SJCRH30 (cell line): ENCODE measurements at regions not wholly inside any gene's neighbourhood (a gene's known extent, or its start where the extent isn't known, plus 50 kb on each side); places are given as distances from the start of the nearest gene placed in this dataset.
"Not testable (repeated sequence)": the region's sequence is repeated elsewhere in the genome, so short reads cannot be mapped to it uniquely, and the experiment has no call there.

Experiments used
- DNase-seq, 2 experiments: peaks; one replicate each; pipeline ENCODE4 v3.0.0-alpha.2; 2015 to 2020
- H3K27ac ChIP-seq: fragments of 250-450 bp; sonication (Bioruptor Pico); 2 replicates; pipeline ENCODE4 v1.5.1; 2020; ENCODE audit warnings: mild to moderate bottlenecking, moderate library complexity
- H3K27me3 ChIP-seq: fragments of 250-450 bp; sonication (Bioruptor Pico); 2 replicates; pipeline ENCODE4 v1.5.1; 2020; ENCODE audit warnings: mild to moderate bottlenecking, moderate library complexity
- H3K36me3 ChIP-seq: fragments of 250-450 bp; sonication (Bioruptor Pico); 2 replicates; pipeline ENCODE4 v1.5.1; 2020; ENCODE audit warnings: mild to moderate bottlenecking, moderate library complexity
- H3K4me1 ChIP-seq: fragments of 250-450 bp; sonication (Bioruptor Pico); 2 replicates; pipeline ENCODE4 v1.5.1; 2020; ENCODE audit warnings: mild to moderate bottlenecking, moderate library complexity
- H3K4me3 ChIP-seq: fragments of 250-450 bp; sonication (Bioruptor Pico); 2 replicates; pipeline ENCODE4 v1.5.1; 2020; ENCODE audit warnings: mild to moderate bottlenecking, moderate library complexity
- H3K9me3 ChIP-seq: fragments of 250-450 bp; sonication (Bioruptor Pico); replicated peaks from 2 replicates; pipeline ENCODE4 v1.5.1; 2020; ENCODE audit warnings: mild to moderate bottlenecking, moderate library complexity

DNA sequence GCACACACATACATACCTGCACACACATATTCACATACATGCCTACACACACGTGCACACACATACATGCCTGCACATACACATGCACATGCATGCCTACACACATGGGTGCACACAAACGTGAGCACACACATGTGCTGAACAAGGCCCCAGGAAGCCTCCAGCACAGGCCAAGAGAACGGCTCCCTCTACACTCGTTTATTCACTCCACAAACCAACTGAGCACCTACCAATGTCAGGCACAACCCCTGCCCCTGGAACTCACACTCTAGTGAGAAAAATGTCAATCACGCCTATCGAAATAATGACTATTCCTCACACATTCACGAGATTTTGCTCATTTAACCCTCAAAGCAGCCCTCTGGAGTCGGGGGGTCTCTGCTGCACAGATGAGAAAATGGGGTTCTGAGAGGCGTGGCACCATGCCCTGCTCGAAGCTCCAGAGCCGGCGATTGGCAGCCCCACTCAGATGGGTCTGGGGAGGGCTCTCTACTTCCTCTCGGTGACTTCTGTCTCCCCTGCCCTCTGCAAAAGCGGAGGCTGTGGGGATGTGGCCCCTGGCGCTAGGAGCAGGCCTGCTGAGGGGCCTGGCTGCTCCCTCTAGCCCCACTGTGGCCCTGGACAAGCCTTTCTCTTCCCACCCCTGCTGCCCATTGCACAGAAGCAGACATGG lies 90.2 kb upstream of the RUNX3 start:
- Histone ChIP-seq H3K27me3 (no peaks in the 10 kb centered on the region), H3K4me1 (peaks cover 4% of the 10 kb centered on the region; the same call in 1 of the 2 replicates), H3K4me3 (no peak overlapping the region), H3K36me3 (no peaks in the 10 kb centered on the region), H3K9me3 (no peaks in the 10 kb centered on the region), H3K27ac (no peak overlapping the region)
- DNase-seq: no peak

DNA sequence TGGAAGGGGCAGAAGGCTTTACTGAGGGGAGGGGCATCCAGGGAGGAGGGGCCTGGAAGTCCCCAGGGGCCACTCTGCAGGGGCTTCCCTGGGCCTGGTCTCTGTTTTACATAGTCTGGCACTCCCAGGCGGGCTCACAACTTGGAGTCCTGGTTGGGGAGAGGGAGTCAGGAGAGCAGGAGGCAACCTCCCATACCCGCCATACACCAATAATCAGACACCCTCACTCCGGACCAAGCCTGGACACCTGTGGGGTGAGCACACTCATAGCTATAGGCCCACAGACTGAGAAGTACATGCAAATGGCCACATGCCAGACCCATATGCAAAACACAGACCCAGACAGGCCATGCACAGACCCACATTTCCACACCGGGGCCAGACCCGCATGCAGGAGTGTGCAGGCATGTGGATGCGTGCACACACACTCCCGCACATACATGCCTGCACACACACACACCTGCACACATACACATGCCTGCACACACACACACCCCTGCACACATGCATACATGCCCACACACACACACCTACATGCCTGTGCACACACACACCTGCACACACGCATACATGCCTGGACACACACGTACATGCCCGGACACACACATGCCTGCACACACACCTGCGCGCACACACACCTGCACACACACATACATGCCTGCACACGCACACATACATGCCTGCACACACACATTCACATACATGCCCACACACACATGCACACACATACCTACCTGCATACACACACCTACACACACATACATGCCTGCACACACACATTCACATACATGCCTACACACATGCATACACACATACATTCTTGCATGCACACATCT lies 89.5 kb upstream of the RUNX3 start:
- H3K4me1 ChIP-seq: peaks cover 4% of the 10 kb centered on the region; the same call in 1 of the 2 replicates
- H3K27ac ChIP-seq: no peak overlapping the region
- H3K9me3 ChIP-seq: no peaks in the 10 kb centered on the region
- no peaks in the 10 kb centered on the region for H3K36me3 ChIP-seq
- no peak for DNase-seq
- H3K4me3 ChIP-seq: no peak overlapping the region
- no peaks in the 10 kb centered on the region for H3K27me3 ChIP-seq

DNA sequence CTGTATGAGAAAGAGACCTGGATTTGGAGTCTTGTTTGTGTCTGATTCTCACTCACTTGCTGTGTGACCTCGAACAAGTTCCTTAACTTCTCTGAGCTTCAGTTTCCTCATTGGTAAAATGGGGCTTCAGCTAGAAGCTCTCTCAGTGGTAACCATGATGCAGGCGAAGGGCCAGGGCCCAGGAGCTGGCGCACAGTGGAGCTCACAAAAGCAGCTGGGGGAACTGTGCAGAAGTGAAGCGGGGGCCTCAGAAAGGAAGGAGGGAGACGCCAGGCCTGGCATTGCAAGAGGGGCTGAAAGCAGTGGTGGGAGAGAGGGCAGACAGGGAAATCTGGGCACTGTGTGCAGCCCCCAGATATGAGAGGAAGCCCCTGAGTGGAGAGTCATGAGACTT lies 88.9 kb upstream of the RUNX3 start:
- DNase-seq: no peak
- Histone ChIP-seq H3K9me3 (no peaks in the 10 kb centered on the region), H3K27ac (no peak overlapping the region), H3K4me1 (peaks cover 4% of the 10 kb centered on the region; the same call in 1 of the 2 replicates), H3K4me3 (no peak overlapping the region), H3K27me3 (no peaks in the 10 kb centered on the region), H3K36me3 (no peaks in the 10 kb centered on the region)

DNA sequence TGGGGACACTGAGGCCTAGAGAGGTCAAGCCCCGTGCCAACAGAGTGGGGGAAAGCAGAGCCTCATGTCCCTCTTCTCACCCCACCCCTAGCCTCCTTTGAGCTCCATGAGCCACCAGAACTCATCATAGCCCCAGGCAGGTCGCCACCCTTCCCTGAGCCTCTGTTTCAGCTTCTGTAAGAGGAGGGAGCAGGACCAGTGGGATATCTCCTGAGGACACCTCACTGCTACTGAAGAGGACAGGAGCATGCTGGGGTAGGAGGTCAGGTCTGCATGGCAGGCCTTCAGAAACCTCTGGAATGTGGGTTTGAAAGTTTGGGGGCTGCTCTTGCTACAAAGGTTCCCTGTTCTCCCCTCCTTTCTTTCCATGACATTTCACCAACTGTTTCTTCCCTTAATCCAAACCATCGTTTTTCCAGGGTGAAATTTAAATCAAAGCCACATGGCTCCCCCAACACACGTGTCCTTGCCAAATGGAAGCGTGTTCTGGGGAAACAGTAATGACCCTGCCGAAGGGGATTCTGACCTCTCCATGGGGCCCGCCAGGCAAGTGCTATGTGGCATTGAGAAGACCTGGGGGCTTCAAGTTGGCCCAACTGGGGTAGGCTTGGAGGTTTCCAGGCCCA lies 88.1 kb upstream of the RUNX3 start:
- Histone ChIP-seq H3K9me3 (no peaks in the 10 kb centered on the region), H3K27ac (no peak overlapping the region), H3K4me3 (no peak overlapping the region), H3K36me3 (no peaks in the 10 kb centered on the region), H3K27me3 (no peaks in the 10 kb centered on the region), H3K4me1 (peaks cover 4% of the 10 kb centered on the region; the same call in 1 of the 2 replicates)
- DNase-seq: no peak

DNA sequence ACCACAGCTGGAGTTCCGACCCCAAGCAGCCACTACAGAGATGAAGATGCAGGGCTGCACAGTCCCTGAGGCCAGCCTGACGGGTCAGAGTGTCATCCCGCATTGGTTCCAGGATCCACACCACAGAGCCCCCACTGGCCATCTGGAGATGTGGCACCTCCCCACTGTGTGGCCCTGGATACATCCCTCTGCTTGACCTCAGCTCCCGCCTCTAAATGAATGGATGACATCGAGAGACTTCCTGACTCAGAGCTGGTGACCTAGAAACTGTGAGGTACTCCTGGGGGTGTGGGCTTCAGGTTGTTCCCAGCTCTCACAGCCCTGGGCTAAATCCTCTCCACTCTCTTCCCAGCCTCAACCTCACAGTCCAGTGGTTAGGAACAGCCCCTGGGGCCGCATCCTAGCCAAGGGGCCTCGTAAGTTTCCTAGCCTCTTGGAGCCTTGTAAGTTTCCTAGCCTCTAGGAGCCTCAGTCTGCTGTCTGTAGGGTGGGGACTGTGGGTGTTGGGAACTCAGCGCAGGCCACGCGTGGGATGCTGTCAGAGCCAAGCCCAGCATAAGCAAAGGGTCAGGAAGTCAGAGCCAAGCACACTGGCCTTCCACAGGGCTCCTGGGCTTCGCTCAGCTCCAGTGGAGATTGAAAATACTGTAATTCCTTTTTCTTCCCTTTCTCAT lies 87.5 kb upstream of the RUNX3 start:
- Histone ChIP-seq H3K36me3 (no peaks in the 10 kb centered on the region), H3K9me3 (no peaks in the 10 kb centered on the region), H3K27ac (no peak overlapping the region), H3K4me3 (no peak overlapping the region), H3K27me3 (no peaks in the 10 kb centered on the region), H3K4me1 (peaks cover 3% of the 10 kb centered on the region; the same call in 1 of the 2 replicates)
- DNase-seq: no peak

DNA sequence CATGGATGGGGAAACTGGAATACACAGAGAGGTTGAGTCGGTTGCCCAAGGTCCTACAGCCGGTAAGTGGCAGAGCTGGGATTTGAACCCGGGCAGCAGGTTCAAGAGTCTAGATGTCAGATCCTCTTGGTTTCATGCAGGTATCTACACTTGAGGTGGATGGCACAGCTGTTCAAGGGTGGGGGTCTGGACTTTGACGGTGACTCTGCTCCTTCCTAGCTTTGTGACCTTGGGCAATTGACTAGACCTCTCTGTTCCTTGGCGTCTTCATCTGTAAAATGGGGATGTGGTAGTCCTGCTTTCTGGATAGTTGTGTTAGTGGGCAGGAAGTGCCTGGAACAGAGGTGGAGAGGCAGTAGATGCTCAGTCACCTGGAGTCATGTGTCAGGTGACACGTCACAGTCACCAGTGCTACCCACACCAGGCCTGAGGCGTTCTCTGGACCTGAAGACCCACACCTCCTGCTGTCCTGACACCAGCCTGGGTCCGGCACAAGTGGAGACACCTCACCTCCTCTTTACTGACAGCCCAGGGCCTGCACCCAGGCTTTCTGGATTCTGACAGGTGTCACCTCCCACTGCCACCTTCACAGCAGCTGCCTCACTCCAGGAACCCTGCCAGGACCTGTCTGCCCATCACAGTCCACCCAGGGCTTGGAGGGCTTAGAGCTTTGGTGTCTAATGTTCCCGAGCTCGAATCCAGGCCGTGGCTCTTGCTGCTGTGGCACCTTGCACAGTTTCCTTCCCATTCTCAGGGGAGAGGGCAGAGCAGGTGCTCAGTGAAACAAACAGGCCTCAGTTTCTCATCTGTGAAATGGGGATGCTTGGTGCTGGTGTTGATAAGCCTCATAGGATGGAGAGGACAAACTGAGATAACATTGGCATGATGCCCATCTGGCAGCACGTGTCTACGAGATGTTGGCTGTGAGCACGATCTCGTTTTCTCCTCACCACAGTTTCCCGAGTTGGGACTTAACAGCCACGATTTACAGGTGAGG lies 83.2 kb upstream of the RUNX3 start:
- DNase-seq: no peak
- Histone ChIP-seq H3K9me3 (no peaks in the 10 kb centered on the region), H3K36me3 (no peaks in the 10 kb centered on the region), H3K27me3 (peaks cover 2% of the 10 kb centered on the region), H3K4me1 (no peaks in the 10 kb centered on the region), H3K27ac (no peak overlapping the region), H3K4me3 (no peak overlapping the region)

DNA sequence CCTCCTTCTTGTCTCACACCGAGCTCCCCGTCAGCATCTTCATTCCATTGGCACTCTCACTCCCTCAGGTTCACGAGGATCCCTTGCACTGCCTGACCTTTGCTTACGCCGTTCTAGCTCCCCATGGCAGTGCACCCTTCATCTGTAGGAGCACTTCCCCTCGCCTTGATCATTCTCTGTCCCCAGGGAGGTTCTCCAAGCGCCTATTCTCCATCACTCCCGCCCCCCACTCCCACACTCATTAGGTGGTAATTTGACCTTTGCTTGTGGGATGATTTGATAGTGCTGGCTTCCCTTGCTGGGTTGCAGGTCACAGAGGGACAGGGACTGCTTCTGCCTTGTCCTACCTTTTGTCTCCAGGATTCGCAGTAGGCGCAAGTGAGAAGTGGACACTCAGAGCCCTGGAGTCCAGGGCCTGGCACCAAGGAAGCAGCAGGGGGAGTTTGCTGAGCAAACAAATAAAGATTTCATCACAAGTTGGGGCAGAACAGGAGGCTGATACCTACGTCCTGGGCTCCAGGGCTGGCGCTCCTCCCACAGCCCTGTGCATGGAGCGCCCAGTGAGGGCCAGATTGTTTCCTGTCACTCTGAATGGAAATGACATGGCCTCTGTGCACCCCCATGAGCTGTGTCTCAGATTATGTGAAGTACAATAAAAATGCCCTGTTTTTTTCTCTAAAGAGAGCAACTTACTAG lies 82.0 kb upstream of the RUNX3 start:
- Histone ChIP-seq H3K27ac (no peak overlapping the region), H3K27me3 (peaks cover 14% of the 10 kb centered on the region), H3K9me3 (no peaks in the 10 kb centered on the region), H3K4me1 (no peaks in the 10 kb centered on the region), H3K36me3 (no peaks in the 10 kb centered on the region), H3K4me3 (no peak overlapping the region)
- no peak for DNase-seq

DNA sequence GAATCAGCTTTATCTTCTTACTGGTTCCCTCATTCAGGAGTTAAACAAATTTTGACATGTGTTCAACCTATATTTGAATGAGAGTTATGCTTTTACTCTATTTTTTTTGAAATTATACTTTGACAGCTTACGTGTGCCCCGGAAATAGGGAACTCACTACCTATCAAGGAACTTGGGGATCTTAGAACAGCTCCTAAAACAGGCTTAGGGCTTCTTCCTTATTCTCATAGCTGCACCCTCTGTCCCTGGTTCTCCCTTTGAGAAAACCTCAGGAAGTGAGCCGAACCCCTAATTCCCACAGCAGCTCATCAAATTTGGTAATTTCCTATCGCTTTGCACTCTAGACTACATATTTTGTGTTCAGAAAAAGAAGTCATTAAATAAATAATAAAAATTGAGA lies 81.2 kb upstream of the RUNX3 start:
- no peak for DNase-seq
- Histone ChIP-seq H3K4me3 (no peak overlapping the region), H3K9me3 (no peaks in the 10 kb centered on the region), H3K36me3 (no peaks in the 10 kb centered on the region), H3K27ac (no peak overlapping the region), H3K4me1 (no peaks in the 10 kb centered on the region), H3K27me3 (peaks cover 19% of the 10 kb centered on the region)

DNA sequence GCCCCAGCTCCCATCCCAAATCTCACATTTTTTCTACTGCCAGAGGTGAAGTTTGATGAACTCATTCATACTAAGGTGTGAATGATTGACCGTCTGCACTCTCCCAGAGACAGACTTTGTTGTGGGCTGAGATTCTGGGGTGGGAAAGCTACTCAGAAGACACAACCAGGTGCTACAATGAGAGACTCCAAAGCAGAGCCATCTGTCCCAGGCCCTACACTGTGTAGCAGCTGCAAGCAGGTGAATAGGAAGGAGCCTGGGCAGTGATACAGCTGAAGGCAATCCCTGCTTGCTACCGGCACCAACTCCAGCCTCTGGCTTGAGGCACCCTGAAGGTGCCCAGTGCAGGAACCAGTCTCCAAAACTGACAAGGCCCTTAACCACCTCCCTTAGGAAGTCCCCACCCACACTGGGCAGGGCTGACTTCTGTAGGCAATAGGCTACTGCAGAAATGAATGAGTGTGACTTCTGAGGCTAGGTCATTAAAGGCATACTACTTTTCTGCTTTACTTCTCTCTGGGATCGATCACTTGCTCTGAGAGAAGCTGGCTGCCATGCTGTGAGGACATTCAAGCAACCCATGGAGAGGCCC lies 79.7 kb upstream of the RUNX3 start:
- H3K9me3 ChIP-seq: no peaks in the 10 kb centered on the region
- no peak overlapping the region for H3K4me3 ChIP-seq
- H3K36me3 ChIP-seq: no peaks in the 10 kb centered on the region
- no peak for DNase-seq
- peaks cover 33% of the 10 kb centered on the region for H3K27me3 ChIP-seq
- no peak overlapping the region for H3K27ac ChIP-seq
- no peaks in the 10 kb centered on the region for H3K4me1 ChIP-seq

DNA sequence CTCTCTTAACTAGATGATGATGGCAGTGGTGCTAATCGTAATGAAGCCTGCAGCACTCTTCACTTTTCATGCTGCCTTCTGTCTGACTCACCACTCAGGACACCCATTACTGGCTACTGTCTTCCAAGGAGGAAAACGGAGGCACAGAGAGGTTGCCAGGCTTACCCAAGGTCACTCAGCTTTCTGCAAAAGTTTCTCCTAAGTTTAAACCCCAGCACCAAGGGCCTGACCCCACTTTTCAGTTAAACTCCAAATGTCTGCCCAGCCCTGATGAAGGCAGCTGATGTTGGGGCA lies 78.1 kb upstream of the RUNX3 start:
- H3K27me3 ChIP-seq: peaks cover 33% of the 10 kb centered on the region
- no peak overlapping the region for H3K4me3 ChIP-seq
- H3K27ac ChIP-seq: no peak overlapping the region
- H3K36me3 ChIP-seq: no peaks in the 10 kb centered on the region
- H3K4me1 ChIP-seq: no peaks in the 10 kb centered on the region
- no peak for DNase-seq
- H3K9me3 ChIP-seq: no peaks in the 10 kb centered on the region

DNA sequence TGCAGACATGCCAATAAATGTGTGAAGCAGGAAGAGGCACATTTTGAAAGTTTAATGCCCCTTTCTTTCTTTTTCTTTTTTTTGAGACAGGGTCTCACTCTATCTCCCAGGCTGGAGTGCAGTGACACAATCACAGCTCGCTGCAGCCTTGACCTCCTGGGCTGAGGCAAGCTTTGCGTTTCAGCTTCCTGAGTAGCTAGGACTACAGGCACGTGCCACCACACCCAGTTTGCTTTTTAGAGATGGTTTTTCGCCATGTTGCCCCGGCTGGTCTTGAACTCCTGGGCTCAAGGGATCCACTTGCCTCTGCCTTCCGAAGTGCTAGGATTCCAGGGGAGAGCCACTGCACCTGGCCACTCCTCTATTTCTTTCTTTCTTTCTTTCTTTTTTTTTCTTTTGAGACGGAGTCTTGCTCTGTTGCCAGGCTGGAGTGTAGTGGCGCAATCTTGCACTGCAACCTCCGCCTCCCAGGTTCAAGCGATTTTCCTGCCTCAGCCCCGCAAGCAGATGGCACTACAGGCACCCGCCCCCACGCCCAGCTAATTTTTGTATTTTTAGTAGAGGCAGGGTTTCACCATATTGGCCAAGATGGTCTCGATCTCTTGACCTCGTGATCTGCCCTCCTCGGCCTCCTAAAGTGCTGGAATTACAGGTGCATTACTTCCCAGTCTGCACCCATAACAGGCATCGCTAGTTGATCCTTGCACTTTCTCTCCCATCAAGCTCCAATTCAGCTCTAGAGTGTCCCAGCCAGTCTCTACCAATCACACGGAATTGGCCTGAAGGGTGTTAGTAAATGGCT lies 77.5 kb upstream of the RUNX3 start:
- H3K4me3 ChIP-seq, H3K9me3 ChIP-seq, DNase-seq, H3K36me3 ChIP-seq, H3K27ac ChIP-seq, H3K4me1 ChIP-seq: not testable (repeated sequence)
- H3K27me3 ChIP-seq: peaks cover 33% of the 10 kb centered on the region

DNA sequence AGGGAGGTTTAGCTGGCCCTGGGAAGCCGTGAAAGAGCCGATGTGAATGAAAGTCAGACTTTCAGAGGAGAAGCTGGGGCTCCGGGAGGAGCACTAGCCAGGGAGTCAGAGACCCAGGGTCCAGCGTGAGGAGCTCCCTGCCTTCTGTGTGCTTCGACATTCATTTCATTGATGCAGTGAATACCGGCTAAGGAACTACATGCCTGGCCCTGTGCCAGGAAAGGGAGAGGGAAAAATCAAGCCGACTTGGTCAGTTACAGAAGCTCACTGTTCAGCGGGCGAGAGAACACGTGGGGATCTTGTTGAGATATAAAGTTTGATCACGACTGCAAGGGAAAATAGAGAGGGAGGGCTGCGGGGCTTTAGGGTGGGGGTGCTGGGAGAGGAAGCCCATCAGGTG lies 76.7 kb upstream of the RUNX3 start:
- Histone ChIP-seq H3K36me3 (no peaks in the 10 kb centered on the region), H3K27ac (no peak overlapping the region), H3K4me3 (no peak overlapping the region), H3K9me3 (no peaks in the 10 kb centered on the region), H3K27me3 (peaks cover 33% of the 10 kb centered on the region), H3K4me1 (no peaks in the 10 kb centered on the region)
- DNase-seq: peak in 1 of 2 experiments; percentile 17

DNA sequence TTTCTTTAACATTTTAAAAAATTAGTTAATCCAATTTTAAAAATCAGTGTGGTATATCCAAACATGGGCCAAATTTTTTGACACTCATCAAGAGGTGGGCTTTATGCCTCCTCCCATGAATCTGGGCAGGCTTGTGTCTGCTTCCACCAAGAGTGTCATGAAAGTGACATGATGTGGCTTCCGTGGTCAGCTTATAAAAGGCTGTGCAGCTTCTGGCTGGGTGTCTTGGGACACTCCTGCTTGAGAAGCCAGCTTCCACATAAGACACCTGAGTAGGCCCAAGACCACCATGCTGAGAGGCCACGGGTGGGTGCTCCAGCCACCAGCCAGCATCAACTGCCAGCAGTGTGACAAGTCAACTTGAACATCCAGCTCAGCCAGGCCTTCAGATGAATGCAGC lies 74.3 kb upstream of the RUNX3 start:
- Histone ChIP-seq H3K27ac (no peak overlapping the region), H3K36me3 (no peaks in the 10 kb centered on the region)

More for the DNA sequence above, 74.3 kb upstream of the RUNX3 start:
- Histone ChIP-seq H3K27me3 (peaks cover 36% of the 10 kb centered on the region), H3K4me3 (no peak overlapping the region), H3K4me1 (no peaks in the 10 kb centered on the region), H3K9me3 (no peaks in the 10 kb centered on the region)
- DNase-seq: no peak
